ENCODE measurements at regions not wholly inside any gene's neighbourhood (a gene's known extent, or its start where the extent isn't known, plus 50 kb on each side); places are given as distances from the start of the nearest gene placed in this dataset.

- H3K27ac ChIP-seq (ENCODE audit: low read depth, low read length, poor library complexity, severe bottlenecking) = no peak overlapping the region
- H3K79me2 ChIP-seq (ENCODE audit: insufficient read depth, low read length) = no peaks in the 10 kb centered on the region
- H2AFZ ChIP-seq (ENCODE audit: low read length) = no peak overlapping the region
- H3K9me2 ChIP-seq (ENCODE audit: low read depth, low read length) = no peaks in the 10 kb centered on the region
- H3K4me3 ChIP-seq (ENCODE audit: low read depth, low read length, poor library complexity, severe bottlenecking) = no peak overlapping the region
- 0 out of 2 replicates have a peak, but pooled peaks cover under 1% of the 10 kb centered on the region for H3K27me3 ChIP-seq (ENCODE audit: insufficient read depth, low read length)
- H3K36me3 ChIP-seq (ENCODE audit: insufficient read depth, low read length) = no peaks in the 10 kb centered on the region
- no peak overlapping the region for H3K4me2 ChIP-seq (ENCODE audit: low read length)
- H3K9me3 ChIP-seq (ENCODE audit: low read length) = no peaks in the 10 kb centered on the region
- H3K9ac ChIP-seq (ENCODE audit: low read length) = no peak overlapping the region
- H4K20me1 ChIP-seq (ENCODE audit: insufficient read depth, low read length) = no peaks in the 10 kb centered on the region
- TF ChIP-seq EZH2 (IDR thresholded peaks at IDR 0.05; ENCODE audit: borderline replicate concordance, low read length) = no peak
- TF ChIP-seq, protein P1, sequence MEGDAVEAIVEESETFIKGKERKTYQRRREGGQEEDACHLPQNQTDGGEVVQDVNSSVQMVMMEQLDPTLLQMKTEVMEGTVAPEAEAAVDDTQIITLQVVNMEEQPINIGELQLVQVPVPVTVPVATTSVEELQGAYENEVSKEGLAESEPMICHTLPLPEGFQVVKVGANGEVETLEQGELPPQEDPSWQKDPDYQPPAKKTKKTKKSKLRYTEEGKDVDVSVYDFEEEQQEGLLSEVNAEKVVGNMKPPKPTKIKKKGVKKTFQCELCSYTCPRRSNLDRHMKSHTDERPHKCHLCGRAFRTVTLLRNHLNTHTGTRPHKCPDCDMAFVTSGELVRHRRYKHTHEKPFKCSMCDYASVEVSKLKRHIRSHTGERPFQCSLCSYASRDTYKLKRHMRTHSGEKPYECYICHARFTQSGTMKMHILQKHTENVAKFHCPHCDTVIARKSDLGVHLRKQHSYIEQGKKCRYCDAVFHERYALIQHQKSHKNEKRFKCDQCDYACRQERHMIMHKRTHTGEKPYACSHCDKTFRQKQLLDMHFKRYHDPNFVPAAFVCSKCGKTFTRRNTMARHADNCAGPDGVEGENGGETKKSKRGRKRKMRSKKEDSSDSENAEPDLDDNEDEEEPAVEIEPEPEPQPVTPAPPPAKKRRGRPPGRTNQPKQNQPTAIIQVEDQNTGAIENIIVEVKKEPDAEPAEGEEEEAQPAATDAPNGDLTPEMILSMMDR (IDR thresholded peaks at IDR 0.05; ENCODE audit: low read length) = no peak
- H3K4me1 ChIP-seq (ENCODE audit: insufficient read depth, low read length, severe bottlenecking) = no peaks in the 10 kb centered on the region
- H3F3A ChIP-seq (ENCODE audit: insufficient read depth, low read length) = no peaks in the 10 kb centered on the region
Observed at GRCh38 chr9:38289866-38290245, 102.6 kb upstream of the ALDH1B1 start.

DNA sequence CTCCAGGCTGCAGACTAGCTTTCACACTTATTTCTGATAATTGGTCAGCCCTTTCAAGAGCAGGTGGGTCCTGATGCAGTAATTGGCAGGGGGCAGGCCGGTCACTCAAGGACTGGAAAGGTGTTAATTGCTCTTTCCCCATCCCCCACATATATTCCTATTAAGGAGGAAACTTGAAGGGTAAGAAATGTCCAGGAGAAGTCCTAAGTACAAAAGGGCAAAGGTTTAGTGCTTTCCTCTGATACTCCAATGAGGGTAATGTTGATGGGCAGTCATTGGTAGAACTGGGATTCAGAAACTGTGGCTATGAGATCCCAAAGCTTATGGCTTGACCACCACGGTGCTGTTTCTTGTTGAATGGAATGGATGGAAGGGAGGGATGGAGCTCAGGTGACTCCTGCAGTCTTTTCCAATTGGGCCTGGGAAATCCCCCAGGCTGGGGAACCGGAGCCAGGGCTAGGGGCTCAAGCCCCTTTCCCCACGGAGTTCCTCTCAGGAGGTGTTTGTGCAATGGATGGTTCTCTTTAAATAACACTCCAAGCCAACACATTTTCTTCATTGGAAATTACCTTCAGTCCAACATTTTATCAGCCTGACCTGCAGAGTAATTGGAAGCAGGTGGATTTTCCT is 103.2 kb upstream of the ALDH1B1 start:
- Histone ChIP-seq H3K79me2 (ENCODE audit: insufficient read depth, low read length) (no peaks in the 10 kb centered on the region), H3K4me1 (ENCODE audit: insufficient read depth, low read length, severe bottlenecking) (no peaks in the 10 kb centered on the region), H4K20me1 (ENCODE audit: insufficient read depth, low read length) (no peaks in the 10 kb centered on the region), H3K27me3 (ENCODE audit: insufficient read depth, low read length) (0 out of 2 replicates have a peak, but pooled peaks cover 3% of the 10 kb centered on the region), H3K9ac (ENCODE audit: low read length) (no peak overlapping the region), H3F3A (ENCODE audit: insufficient read depth, low read length) (no peaks in the 10 kb centered on the region), H3K9me3 (ENCODE audit: low read length) (no peaks in the 10 kb centered on the region), H3K4me3 (ENCODE audit: low read depth, low read length, poor library complexity, severe bottlenecking) (no peak overlapping the region), H3K9me2 (ENCODE audit: low read depth, low read length) (no peaks in the 10 kb centered on the region), H3K4me2 (ENCODE audit: low read length) (no peak overlapping the region), H2AFZ (ENCODE audit: low read length) (no peak overlapping the region), H3K27ac (ENCODE audit: low read depth, low read length, poor library complexity, severe bottlenecking) (no peak overlapping the region), H3K36me3 (ENCODE audit: insufficient read depth, low read length) (no peaks in the 10 kb centered on the region)
- TF ChIP-seq EZH2 (IDR thresholded peaks at IDR 0.05; ENCODE audit: borderline replicate concordance, low read length) = no peak
- TF ChIP-seq, protein P1 (IDR thresholded peaks at IDR 0.05; ENCODE audit: low read length) = no peak

DNA sequence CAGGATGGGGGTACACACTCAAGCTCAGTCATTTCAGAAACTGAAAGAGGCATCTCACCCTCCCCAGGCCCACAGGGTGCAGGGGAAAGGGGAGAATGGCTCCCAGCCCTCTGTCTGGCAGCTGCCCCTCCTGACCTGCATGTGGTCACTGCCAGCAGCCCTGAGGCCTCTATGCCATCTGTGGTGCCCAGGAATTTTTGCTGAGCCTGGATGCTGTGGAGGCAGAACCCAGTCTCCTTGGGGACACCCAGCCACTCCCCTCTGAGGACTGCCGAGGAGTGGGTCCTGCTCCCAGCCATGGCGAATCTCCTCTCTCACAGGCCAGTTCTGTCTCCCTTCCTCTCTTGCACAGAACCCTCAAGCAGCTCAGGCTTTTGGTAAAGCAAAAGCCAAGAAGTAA is 104.0 kb upstream of the ALDH1B1 start:
- H3K27me3 ChIP-seq (ENCODE audit: insufficient read depth, low read length) = 0 out of 2 replicates have a peak, but pooled peaks cover 3% of the 10 kb centered on the region
- no peak overlapping the region for H3K27ac ChIP-seq (ENCODE audit: low read depth, low read length, poor library complexity, severe bottlenecking)
- H3K79me2 ChIP-seq (ENCODE audit: insufficient read depth, low read length) = no peaks in the 10 kb centered on the region
- TF ChIP-seq, protein P1 (IDR thresholded peaks at IDR 0.05; ENCODE audit: low read length) = no peak
- TF ChIP-seq EZH2 (IDR thresholded peaks at IDR 0.05; ENCODE audit: borderline replicate concordance, low read length) = no peak
- H3K4me1 ChIP-seq (ENCODE audit: insufficient read depth, low read length, severe bottlenecking) = no peaks in the 10 kb centered on the region
- no peaks in the 10 kb centered on the region for H3F3A ChIP-seq (ENCODE audit: insufficient read depth, low read length)
- no peaks in the 10 kb centered on the region for H3K9me3 ChIP-seq (ENCODE audit: low read length)
- H3K9ac ChIP-seq (ENCODE audit: low read length) = no peak overlapping the region
- H3K36me3 ChIP-seq (ENCODE audit: insufficient read depth, low read length) = no peaks in the 10 kb centered on the region
- H4K20me1 ChIP-seq (ENCODE audit: insufficient read depth, low read length) = no peaks in the 10 kb centered on the region
- no peaks in the 10 kb centered on the region for H3K9me2 ChIP-seq (ENCODE audit: low read depth, low read length)
- no peak overlapping the region for H3K4me2 ChIP-seq (ENCODE audit: low read length)
- H2AFZ ChIP-seq (ENCODE audit: low read length) = no peak overlapping the region
- no peak overlapping the region for H3K4me3 ChIP-seq (ENCODE audit: low read depth, low read length, poor library complexity, severe bottlenecking)

All from OCI-LY1 (cell line).